ENCODE measurements at regions not wholly inside any gene's neighbourhood (a gene's known extent, or its start where the extent isn't known, plus 50 kb on each side); places are given as distances from the start of the nearest gene placed in this dataset.

DNA sequence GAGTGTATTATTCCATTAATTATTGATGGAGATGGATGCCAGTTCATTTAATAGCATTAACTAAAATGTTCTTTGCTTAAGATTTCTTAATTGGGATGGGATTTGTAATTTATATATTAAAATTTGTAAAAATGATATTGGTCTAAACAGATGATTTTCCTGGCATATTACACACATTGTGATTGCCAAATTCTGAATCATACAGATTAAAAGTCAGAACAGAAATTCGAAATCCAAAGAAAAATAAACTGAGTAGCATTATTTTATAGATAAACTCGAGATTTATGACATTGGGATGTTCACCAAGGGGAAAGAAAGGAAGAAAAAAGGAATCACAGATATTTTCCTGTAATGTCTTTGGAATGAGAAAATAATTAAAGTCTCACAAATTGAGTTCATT, 481.1 kb downstream of the CCER1 start:
- intact Hi-C loops (cut with DNase I) = no loop called here
- Histone ChIP-seq H3K27ac (no peak overlapping the region), H3K4me1 (no peaks in the 10 kb centered on the region), H3K36me3 (no peaks in the 10 kb centered on the region), H3K9me3 (peaks cover 0 to 33% (median 22%) of the 10 kb centered on the region in 11 donors), H3K27me3 (no peaks in the 10 kb centered on the region), H3K4me3 (no peak overlapping the region)
- ATAC-seq (no peak), DNase-seq (no peak)
- 51 to 56% methylated on average over 2 of the region's 2 CpGs for WGBS, 2 donors
- TF ChIP-seq, protein P1, sequence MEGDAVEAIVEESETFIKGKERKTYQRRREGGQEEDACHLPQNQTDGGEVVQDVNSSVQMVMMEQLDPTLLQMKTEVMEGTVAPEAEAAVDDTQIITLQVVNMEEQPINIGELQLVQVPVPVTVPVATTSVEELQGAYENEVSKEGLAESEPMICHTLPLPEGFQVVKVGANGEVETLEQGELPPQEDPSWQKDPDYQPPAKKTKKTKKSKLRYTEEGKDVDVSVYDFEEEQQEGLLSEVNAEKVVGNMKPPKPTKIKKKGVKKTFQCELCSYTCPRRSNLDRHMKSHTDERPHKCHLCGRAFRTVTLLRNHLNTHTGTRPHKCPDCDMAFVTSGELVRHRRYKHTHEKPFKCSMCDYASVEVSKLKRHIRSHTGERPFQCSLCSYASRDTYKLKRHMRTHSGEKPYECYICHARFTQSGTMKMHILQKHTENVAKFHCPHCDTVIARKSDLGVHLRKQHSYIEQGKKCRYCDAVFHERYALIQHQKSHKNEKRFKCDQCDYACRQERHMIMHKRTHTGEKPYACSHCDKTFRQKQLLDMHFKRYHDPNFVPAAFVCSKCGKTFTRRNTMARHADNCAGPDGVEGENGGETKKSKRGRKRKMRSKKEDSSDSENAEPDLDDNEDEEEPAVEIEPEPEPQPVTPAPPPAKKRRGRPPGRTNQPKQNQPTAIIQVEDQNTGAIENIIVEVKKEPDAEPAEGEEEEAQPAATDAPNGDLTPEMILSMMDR (IDR thresholded peaks at IDR 0.05) = no peak

DNA sequence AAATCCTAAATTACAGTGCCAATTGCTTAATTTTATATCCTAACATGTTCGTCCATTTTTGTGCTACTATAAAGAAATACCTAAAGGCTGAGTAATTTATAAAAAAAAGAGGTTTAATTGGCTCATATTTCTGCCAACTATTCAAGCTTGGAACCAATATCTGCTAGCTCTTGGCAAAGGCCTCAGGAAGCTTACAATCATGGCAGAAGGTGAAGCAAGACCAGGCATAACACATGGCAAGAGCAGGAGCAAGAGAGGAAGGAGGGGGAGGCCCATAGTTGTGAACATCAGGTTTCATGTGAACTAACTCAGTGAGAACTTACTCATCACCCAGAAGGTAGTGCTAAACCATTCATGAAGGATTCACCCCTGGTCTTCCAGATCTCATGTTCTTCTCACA, 494.3 kb downstream of the CCER1 start:
- ATAC-seq = no peak
- Histone ChIP-seq H3K9me3 (peaks cover 0 to 12% (median 4%) of the 10 kb centered on the region in 11 donors), H3K4me3 (no peak overlapping the region), H3K27me3 (no peaks in the 10 kb centered on the region), H3K4me1 (no peaks in the 10 kb centered on the region), H3K36me3 (no peaks in the 10 kb centered on the region), H3K27ac (no peak overlapping the region)
- TF ChIP-seq, protein P1 (IDR thresholded peaks at IDR 0.05) = no peak
- WGBS, 2 donors = 76 to 79% methylated on average over 1 of the region's 1 CpG
- no peak for DNase-seq
- intact Hi-C loops (cut with DNase I) = no loop called here

DNA sequence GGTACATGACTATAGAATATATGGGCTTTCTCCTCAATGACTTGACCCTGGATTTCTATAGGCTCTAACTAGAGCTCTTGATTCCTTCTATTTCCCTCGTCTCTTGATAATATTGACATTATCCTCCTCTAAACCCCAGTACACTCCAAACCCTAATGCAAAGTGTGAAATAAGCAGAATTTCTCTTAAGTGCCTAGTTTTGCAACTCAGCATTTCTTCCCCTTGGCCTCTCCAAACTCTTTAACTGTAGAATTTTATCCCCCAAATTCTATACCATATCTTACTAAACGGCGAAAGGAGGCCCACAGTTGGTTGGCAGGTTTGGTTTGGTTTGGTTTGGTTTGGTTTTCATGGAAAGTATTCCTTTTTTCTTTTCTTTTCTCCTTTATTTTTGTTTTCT, 498.7 kb downstream of the CCER1 start:
- H3K9me3 ChIP-seq = peaks cover 0 to 5% (median 0%) of the 10 kb centered on the region in 11 donors
- TF ChIP-seq, protein P1 (IDR thresholded peaks at IDR 0.05) = no peak
- no peak overlapping the region for H3K27ac ChIP-seq
- no peaks in the 10 kb centered on the region for H3K27me3 ChIP-seq
- DNase-seq = no peak
- no peaks in the 10 kb centered on the region for H3K4me1 ChIP-seq
- no peak for ATAC-seq
- intact Hi-C loops (cut with DNase I) = no loop called here
- no peaks in the 10 kb centered on the region for H3K36me3 ChIP-seq
- no peak overlapping the region for H3K4me3 ChIP-seq
- 93% methylated on average over 3 of the region's 3 CpGs for WGBS, 2 donors

DNA sequence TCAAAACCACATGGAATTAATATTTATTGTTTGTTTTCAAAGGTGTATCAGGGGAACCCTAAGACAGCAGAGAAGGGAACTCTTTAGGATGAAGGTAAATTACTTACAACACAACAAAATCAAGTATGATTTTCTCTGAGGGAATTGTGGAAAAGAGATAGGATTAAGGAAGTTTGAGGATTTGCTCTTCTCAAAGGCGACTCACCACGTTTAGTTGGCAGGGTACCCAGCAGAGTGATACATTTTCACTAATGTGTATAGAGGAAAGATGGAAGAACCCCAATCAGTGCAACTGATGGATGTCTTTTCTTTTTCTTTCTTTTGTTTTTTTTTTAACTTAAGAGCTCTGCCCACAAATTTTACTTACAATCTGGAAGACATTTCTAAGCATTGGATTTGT, 499.2 kb downstream of the CCER1 start:
- TF ChIP-seq, protein P1 (IDR thresholded peaks at IDR 0.05) = no peak
- Histone ChIP-seq H3K4me3 (no peak overlapping the region), H3K9me3 (peaks cover 0 to 4% (median 0%) of the 10 kb centered on the region in 11 donors), H3K4me1 (no peaks in the 10 kb centered on the region), H3K36me3 (no peaks in the 10 kb centered on the region), H3K27ac (no peak overlapping the region), H3K27me3 (no peaks in the 10 kb centered on the region)
- DNase-seq (no peak), ATAC-seq (no peak)
- intact Hi-C loops (cut with DNase I) = no loop called here
- WGBS, 2 donors = 60 to 70% methylated on average over 2 of the region's 2 CpGs

All from heart right ventricle (tissue), 16 donors.